WTC11 (cell line): ENCODE measurements at regions not wholly inside any gene's neighbourhood (a gene's known extent, or its start where the extent isn't known, plus 50 kb on each side); places are given as distances from the start of the nearest gene placed in this dataset.

Experiments used
- ATAC-seq: fragments of 200-7000 bp; cut with Tn5 transposase; 2 replicates; pipeline ENCODE4 v1.10.0; 2021; ENCODE audit warnings: mild to moderate bottlenecking, moderate library complexity
- CTCF ChIA-PET: fragments of 300-600 bp; sonication (Branson Sonifier 250); formaldehyde crosslinking; loops from one replicate; lab custom pipeline; 2021; ENCODE audit warnings: antibody characterized with exemption; lab: Charles Lee
- POLR2A ChIA-PET: fragments of 350-600 bp; sonication (Branson Sonifier 250); formaldehyde crosslinking; loops from one replicate; lab custom pipeline; 2021; ENCODE audit warnings: antibody characterized with exemption; lab: Charles Lee
- DNase-seq: peaks from one replicate; pipeline ENCODE4 v3.0.0; 2021; ENCODE audit warnings: low spot score
- H3K27ac Mint-ChIP-seq: 2 replicates; pipeline ENCODE4 v1.8.0; 2021; ENCODE audit warnings: mixed read lengths
- H3K27me3 Mint-ChIP-seq: 2 replicates; pipeline ENCODE4 v1.8.0; 2021; ENCODE audit warnings: low read depth, mild to moderate bottlenecking, moderate library complexity, mixed read lengths
- H3K36me3 Mint-ChIP-seq: 2 replicates; pipeline ENCODE4 v1.8.0; 2021; ENCODE audit warnings: mixed read lengths
- H3K4me1 Mint-ChIP-seq: 2 replicates; pipeline ENCODE4 v1.8.0; 2022; ENCODE audit warnings: mixed read lengths
- H3K4me3 Mint-ChIP-seq: 2 replicates; pipeline ENCODE4 v1.8.0; 2021; ENCODE audit warnings: mild to moderate bottlenecking, moderate library complexity, mixed read lengths
- H3K9me3 Mint-ChIP-seq: 2 replicates; pipeline ENCODE4 v1.8.0; 2021; ENCODE audit warnings: mixed read lengths
- ELF4 ChIP-seq: sonication (generic); formaldehyde crosslinking; IDR thresholded peaks from 2 replicates; pipeline ENCODE4 v1.8.1; 2022; ENCODE audit warnings: low read depth, mild to moderate bottlenecking, moderate library complexity, missing genetic modification reagents
- GRHL2 ChIP-seq: fragments of 250-450 bp; sonication (Bioruptor Pico); IDR thresholded peaks from 2 replicates; pipeline ENCODE4 v1.8.0; 2022; ENCODE audit warnings: mild to moderate bottlenecking, moderate library complexity; ENCODE audit not compliant: insufficient replicate concordance, severe bottlenecking
- HMGA2 ChIP-seq: fragments of 250-450 bp; sonication (Bioruptor Pico); IDR thresholded peaks from 2 replicates; pipeline ENCODE4 v1.4.0; 2021; ENCODE audit warnings: mild to moderate bottlenecking, moderate library complexity
- KAT7 ChIP-seq: sonication (generic); formaldehyde crosslinking; IDR thresholded peaks from 2 replicates; pipeline ENCODE4 v1.8.1; 2023; ENCODE audit warnings: missing genetic modification reagents, mild to moderate bottlenecking, borderline replicate concordance
- MYBL2 ChIP-seq: sonication (generic); formaldehyde crosslinking; IDR thresholded peaks from 2 replicates; pipeline ENCODE4 v1.8.1; 2023; ENCODE audit warnings: mild to moderate bottlenecking, moderate library complexity, missing genetic modification reagents
- NFYB ChIP-seq: sonication (generic); formaldehyde crosslinking; conservative IDR thresholded peaks from 2 replicates; pipeline ENCODE4 v1.8.0; 2022; ENCODE audit warnings: low read depth, missing genetic modification reagents
- NR3C1 ChIP-seq: sonication (generic); formaldehyde crosslinking; conservative IDR thresholded peaks from 2 replicates; pipeline ENCODE4 v1.8.1; 2023; ENCODE audit warnings: low read depth, mild to moderate bottlenecking, missing genetic modification reagents
- OVOL2 ChIP-seq: fragments of 250-450 bp; sonication (Bioruptor Pico); IDR thresholded peaks from 2 replicates; pipeline ENCODE4 v1.9.0; 2021; ENCODE audit warnings: mild to moderate bottlenecking, borderline replicate concordance
- SOX15 ChIP-seq: fragments of 250-450 bp; sonication (Bioruptor Pico); IDR thresholded peaks from 2 replicates; pipeline ENCODE4 v1.9.0; 2021; ENCODE audit warnings: mild to moderate bottlenecking
- TP53 ChIP-seq: sonication (generic); formaldehyde crosslinking; IDR thresholded peaks from 2 replicates; pipeline ENCODE4 v1.8.1; 2023; ENCODE audit warnings: mild to moderate bottlenecking, missing genetic modification reagents
- ZBTB21 ChIP-seq: sonication (generic); formaldehyde crosslinking; IDR thresholded peaks from 2 replicates; pipeline ENCODE4 v1.8.1; 2023; ENCODE audit warnings: mild to moderate bottlenecking, missing genetic modification reagents, borderline replicate concordance
- ZNF263 ChIP-seq: sonication (generic); formaldehyde crosslinking; IDR thresholded peaks from 2 replicates; pipeline ENCODE4 v1.8.1; 2022; ENCODE audit warnings: low read depth, mild to moderate bottlenecking, moderate library complexity, missing genetic modification reagents
- ZNF317 ChIP-seq: sonication (generic); formaldehyde crosslinking; IDR thresholded peaks from 2 replicates; pipeline ENCODE4 v1.8.1; 2023; ENCODE audit warnings: low read depth, mild to moderate bottlenecking, moderate library complexity, missing genetic modification reagents, borderline replicate concordance
- TF ChIP-seq, protein P1 (sequence below): sonication (generic); formaldehyde crosslinking; conservative IDR thresholded peaks from 2 replicates; pipeline ENCODE4 v1.8.1; 2023; ENCODE audit warnings: mild to moderate bottlenecking, low read depth, missing genetic modification reagents, moderate library complexity
- TF ChIP-seq, protein P2 (sequence below): sonication (generic); formaldehyde crosslinking; IDR thresholded peaks from 2 replicates; pipeline ENCODE4 v1.8.1; 2023; ENCODE audit warnings: mild to moderate bottlenecking, missing genetic modification reagents
- TF ChIP-seq, protein P3 (sequence below): sonication (generic); formaldehyde crosslinking; IDR thresholded peaks from 2 replicates; pipeline ENCODE4 v1.8.1; 2023; ENCODE audit warnings: mild to moderate bottlenecking, missing genetic modification reagents, moderate library complexity
- TF ChIP-seq, protein P4 (sequence below): sonication (generic); formaldehyde crosslinking; IDR thresholded peaks from 2 replicates; pipeline ENCODE4 v1.8.0; 2022; ENCODE audit warnings: missing genetic modification reagents
- TF ChIP-seq, protein P5 (sequence below): sonication (generic); formaldehyde crosslinking; IDR thresholded peaks from 2 replicates; pipeline ENCODE4 v1.8.0; 2022; ENCODE audit warnings: mild to moderate bottlenecking, missing genetic modification reagents
- TF ChIP-seq, protein P6 (sequence below): sonication (generic); formaldehyde crosslinking; IDR thresholded peaks from 2 replicates; pipeline ENCODE4 v1.8.1; 2022; ENCODE audit warnings: low read depth, missing genetic modification reagents, borderline replicate concordance
- TF ChIP-seq, protein P7 (sequence below): sonication (generic); formaldehyde crosslinking; IDR thresholded peaks from 2 replicates; pipeline ENCODE4 v1.8.1; 2023; ENCODE audit warnings: mild to moderate bottlenecking, missing genetic modification reagents, moderate library complexity

DNA sequence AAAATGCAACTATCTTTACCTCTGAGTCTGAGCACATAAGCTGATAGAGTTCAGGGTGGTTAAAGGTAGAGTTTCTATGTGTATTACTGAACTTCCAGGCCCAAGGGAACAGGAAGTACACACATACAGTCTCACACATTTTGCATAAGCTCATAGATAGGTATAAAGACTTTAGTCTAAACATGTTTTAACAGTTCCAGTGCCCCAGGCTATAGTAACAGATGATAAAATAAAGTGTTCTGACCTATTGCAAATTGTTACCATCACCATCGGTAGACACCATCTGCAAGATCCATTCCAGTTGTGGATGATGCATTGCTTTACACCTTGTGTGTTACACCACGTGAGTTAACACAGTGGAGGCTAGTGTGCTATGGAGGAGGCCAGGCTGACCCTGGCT lies 95.8 kb downstream of the TMEM174 start (continued):
- TF ChIP-seq, protein P1, sequence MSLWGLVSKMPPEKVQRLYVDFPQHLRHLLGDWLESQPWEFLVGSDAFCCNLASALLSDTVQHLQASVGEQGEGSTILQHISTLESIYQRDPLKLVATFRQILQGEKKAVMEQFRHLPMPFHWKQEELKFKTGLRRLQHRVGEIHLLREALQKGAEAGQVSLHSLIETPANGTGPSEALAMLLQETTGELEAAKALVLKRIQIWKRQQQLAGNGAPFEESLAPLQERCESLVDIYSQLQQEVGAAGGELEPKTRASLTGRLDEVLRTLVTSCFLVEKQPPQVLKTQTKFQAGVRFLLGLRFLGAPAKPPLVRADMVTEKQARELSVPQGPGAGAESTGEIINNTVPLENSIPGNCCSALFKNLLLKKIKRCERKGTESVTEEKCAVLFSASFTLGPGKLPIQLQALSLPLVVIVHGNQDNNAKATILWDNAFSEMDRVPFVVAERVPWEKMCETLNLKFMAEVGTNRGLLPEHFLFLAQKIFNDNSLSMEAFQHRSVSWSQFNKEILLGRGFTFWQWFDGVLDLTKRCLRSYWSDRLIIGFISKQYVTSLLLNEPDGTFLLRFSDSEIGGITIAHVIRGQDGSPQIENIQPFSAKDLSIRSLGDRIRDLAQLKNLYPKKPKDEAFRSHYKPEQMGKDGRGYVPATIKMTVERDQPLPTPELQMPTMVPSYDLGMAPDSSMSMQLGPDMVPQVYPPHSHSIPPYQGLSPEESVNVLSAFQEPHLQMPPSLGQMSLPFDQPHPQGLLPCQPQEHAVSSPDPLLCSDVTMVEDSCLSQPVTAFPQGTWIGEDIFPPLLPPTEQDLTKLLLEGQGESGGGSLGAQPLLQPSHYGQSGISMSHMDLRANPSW (CRISPR knock-in tag): no peak
- TF ChIP-seq GRHL2 (CRISPR knock-in tag) (no peak), OVOL2 (CRISPR knock-in tag) (no peak), NFYB (CRISPR knock-in tag) (no peak), SOX15 (CRISPR knock-in tag) (no peak), ZBTB21 (CRISPR knock-in tag) (no peak), HMGA2 (CRISPR knock-in tag) (no peak), KAT7 (no peak), NR3C1 (CRISPR knock-in tag) (no peak)
- TF ChIP-seq, protein P2, sequence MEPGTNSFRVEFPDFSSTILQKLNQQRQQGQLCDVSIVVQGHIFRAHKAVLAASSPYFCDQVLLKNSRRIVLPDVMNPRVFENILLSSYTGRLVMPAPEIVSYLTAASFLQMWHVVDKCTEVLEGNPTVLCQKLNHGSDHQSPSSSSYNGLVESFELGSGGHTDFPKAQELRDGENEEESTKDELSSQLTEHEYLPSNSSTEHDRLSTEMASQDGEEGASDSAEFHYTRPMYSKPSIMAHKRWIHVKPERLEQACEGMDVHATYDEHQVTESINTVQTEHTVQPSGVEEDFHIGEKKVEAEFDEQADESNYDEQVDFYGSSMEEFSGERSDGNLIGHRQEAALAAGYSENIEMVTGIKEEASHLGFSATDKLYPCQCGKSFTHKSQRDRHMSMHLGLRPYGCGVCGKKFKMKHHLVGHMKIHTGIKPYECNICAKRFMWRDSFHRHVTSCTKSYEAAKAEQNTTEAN: no peak
- TF ChIP-seq, protein P3, sequence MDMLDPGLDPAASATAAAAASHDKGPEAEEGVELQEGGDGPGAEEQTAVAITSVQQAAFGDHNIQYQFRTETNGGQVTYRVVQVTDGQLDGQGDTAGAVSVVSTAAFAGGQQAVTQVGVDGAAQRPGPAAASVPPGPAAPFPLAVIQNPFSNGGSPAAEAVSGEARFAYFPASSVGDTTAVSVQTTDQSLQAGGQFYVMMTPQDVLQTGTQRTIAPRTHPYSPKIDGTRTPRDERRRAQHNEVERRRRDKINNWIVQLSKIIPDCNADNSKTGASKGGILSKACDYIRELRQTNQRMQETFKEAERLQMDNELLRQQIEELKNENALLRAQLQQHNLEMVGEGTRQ (CRISPR knock-in tag): no peak
- TF ChIP-seq, protein P4, sequence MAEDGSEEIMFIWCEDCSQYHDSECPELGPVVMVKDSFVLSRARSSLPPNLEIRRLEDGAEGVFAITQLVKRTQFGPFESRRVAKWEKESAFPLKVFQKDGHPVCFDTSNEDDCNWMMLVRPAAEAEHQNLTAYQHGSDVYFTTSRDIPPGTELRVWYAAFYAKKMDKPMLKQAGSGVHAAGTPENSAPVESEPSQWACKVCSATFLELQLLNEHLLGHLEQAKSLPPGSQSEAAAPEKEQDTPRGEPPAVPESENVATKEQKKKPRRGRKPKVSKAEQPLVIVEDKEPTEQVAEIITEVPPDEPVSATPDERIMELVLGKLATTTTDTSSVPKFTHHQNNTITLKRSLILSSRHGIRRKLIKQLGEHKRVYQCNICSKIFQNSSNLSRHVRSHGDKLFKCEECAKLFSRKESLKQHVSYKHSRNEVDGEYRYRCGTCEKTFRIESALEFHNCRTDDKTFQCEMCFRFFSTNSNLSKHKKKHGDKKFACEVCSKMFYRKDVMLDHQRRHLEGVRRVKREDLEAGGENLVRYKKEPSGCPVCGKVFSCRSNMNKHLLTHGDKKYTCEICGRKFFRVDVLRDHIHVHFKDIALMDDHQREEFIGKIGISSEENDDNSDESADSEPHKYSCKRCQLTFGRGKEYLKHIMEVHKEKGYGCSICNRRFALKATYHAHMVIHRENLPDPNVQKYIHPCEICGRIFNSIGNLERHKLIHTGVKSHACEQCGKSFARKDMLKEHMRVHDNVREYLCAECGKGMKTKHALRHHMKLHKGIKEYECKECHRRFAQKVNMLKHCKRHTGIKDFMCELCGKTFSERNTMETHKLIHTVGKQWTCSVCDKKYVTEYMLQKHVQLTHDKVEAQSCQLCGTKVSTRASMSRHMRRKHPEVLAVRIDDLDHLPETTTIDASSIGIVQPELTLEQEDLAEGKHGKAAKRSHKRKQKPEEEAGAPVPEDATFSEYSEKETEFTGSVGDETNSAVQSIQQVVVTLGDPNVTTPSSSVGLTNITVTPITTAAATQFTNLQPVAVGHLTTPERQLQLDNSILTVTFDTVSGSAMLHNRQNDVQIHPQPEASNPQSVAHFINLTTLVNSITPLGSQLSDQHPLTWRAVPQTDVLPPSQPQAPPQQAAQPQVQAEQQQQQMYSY (CRISPR knock-in tag): no peak

DNA sequence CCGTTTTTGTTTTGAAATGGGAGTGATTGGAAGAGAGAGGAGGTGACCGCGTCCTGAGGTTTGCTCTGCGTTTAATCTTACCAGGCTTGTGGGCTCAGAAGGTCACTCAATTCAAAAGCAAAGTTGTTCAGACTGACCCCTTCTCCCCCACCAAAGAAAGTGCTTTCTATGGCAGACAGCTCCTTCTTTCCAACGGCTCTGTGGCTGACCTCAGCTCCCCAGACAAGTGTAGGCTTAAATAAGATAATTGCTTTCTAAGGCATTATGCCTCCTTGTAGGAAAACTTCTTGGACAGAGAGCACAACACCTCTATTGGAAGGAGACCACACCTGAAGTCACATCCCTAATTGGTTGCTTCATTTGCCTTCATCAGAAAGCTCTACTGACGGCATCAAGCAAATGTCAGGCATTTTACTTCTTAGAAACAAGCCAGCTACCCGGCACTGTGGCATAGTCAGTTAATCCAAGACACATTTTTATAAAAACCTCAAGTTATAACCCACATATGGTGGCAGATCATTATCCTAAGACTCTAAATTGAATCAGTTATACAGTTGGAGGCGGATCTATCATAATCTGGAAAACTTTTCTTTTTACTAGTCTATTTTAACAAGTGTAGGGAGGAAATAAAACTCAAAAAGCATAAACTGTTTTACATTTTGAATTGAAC lies 94.9 kb downstream of the TMEM174 start:
- Mint-ChIP-seq H3K4me3 (no peak overlapping the region), H3K27ac (no peak overlapping the region), H3K4me1 (peaks cover 18% of the 10 kb centered on the region), H3K36me3 (no peaks in the 10 kb centered on the region), H3K9me3 (no peaks in the 10 kb centered on the region), H3K27me3 (peaks cover 5% of the 10 kb centered on the region; the same call in 1 of the 2 replicates)
- TF ChIP-seq, protein P5, sequence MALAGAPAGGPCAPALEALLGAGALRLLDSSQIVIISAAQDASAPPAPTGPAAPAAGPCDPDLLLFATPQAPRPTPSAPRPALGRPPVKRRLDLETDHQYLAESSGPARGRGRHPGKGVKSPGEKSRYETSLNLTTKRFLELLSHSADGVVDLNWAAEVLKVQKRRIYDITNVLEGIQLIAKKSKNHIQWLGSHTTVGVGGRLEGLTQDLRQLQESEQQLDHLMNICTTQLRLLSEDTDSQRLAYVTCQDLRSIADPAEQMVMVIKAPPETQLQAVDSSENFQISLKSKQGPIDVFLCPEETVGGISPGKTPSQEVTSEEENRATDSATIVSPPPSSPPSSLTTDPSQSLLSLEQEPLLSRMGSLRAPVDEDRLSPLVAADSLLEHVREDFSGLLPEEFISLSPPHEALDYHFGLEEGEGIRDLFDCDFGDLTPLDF: no peak
- TF ChIP-seq ELF4 (CRISPR knock-in tag) (no peak), ZNF263 (CRISPR knock-in tag) (no peak), MYBL2 (no peak), ZNF317 (CRISPR knock-in tag) (no peak), GRHL2 (CRISPR knock-in tag) (no peak), TP53 (no peak)
- TF ChIP-seq, protein P6, sequence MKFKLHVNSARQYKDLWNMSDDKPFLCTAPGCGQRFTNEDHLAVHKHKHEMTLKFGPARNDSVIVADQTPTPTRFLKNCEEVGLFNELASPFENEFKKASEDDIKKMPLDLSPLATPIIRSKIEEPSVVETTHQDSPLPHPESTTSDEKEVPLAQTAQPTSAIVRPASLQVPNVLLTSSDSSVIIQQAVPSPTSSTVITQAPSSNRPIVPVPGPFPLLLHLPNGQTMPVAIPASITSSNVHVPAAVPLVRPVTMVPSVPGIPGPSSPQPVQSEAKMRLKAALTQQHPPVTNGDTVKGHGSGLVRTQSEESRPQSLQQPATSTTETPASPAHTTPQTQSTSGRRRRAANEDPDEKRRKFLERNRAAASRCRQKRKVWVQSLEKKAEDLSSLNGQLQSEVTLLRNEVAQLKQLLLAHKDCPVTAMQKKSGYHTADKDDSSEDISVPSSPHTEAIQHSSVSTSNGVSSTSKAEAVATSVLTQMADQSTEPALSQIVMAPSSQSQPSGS (CRISPR knock-in tag): no peak
- TF ChIP-seq, protein P2: no peak
- TF ChIP-seq, protein P7, sequence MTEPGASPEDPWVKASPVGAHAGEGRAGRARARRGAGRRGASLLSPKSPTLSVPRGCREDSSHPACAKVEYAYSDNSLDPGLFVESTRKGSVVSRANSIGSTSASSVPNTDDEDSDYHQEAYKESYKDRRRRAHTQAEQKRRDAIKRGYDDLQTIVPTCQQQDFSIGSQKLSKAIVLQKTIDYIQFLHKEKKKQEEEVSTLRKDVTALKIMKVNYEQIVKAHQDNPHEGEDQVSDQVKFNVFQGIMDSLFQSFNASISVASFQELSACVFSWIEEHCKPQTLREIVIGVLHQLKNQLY (CRISPR knock-in tag): no peak
- ATAC-seq: no peak
- POLR2A ChIA-PET: no interaction called here
- DNase-seq: no peak
- CTCF ChIA-PET: interaction anchor here (1.2 to 1.3 kb wide), 3 partner anchors 21 to 66 kb away, joined by 3 to 5 read pairs (median 4); no protein-coding TSS in a partner anchor
